Coronary artery (tissue), 2 donors: ENCODE measurements at regions not wholly inside any gene's neighbourhood (a gene's known extent, or its start where the extent isn't known, plus 50 kb on each side); places are given as distances from the start of the nearest gene placed in this dataset.

ENCODE experiments used
- DNase-seq: peaks from one replicate; pipeline ENCODE4 v3.0.0-alpha.2; 2017; ENCODE audit warnings: low spot score
- H3K27ac ChIP-seq, 2 donors: fragments of 200-600 bp; sonication (generic); one replicate each; pipeline ENCODE4 v1.5.1; 2016 to 2019
- H3K4me3 ChIP-seq: fragments of 200-600 bp; sonication (generic); 2 replicates; pipeline ENCODE4 v1.5.1; 2016; ENCODE audit warnings: mild to moderate bottlenecking, moderate library complexity
- TF ChIP-seq, protein P1 (sequence below): fragments of 200-600 bp; sonication (generic); IDR thresholded peaks from one replicate; pipeline ENCODE4 v1.5.1; 2019; ENCODE audit warnings: antibody characterized with exemption

DNA sequence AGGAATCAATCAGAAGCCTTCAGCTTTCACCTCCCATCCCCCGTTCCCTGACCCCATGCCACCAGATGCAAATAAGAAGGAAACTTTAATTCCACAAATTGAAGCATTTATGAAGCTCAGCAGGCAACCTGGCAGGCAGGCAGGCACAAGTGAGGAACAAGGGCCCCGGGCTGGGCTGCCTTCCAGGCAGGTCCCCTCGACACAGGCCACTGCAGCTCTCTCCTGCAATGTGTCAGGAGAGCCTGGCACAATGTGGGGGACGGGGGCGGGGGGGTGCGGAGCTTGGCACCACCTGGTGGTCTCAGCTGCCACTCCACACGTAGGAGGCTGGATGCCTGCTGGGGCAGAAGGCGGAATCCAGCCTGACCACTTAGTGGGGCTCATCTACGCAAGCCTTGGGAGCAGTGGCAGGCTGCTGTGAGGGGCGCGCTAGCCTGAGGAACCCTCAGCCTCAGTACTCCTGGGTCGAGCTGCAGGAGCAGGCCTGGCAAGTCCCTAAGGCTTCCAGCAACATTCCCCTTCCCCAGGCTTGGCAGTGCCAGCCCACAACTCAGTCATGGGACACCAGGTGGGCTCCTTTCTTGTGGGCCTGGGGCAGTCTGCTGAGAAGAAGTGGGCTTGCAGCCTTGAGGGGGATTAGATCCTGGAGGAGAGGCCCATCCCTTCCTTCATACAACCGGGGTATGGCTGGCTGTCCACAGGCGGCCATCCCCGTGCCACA is 50.2 kb upstream of the KCNMB1 start:
- Histone ChIP-seq H3K4me3 (no peak overlapping the region), H3K27ac (no peak overlapping the region)
- TF ChIP-seq, protein P1, sequence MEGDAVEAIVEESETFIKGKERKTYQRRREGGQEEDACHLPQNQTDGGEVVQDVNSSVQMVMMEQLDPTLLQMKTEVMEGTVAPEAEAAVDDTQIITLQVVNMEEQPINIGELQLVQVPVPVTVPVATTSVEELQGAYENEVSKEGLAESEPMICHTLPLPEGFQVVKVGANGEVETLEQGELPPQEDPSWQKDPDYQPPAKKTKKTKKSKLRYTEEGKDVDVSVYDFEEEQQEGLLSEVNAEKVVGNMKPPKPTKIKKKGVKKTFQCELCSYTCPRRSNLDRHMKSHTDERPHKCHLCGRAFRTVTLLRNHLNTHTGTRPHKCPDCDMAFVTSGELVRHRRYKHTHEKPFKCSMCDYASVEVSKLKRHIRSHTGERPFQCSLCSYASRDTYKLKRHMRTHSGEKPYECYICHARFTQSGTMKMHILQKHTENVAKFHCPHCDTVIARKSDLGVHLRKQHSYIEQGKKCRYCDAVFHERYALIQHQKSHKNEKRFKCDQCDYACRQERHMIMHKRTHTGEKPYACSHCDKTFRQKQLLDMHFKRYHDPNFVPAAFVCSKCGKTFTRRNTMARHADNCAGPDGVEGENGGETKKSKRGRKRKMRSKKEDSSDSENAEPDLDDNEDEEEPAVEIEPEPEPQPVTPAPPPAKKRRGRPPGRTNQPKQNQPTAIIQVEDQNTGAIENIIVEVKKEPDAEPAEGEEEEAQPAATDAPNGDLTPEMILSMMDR = no peak
- peak; percentile 64 for DNase-seq
